Caco-2 (cell line): ENCODE measurements at regions not wholly inside any gene's neighbourhood (a gene's known extent, or its start where the extent isn't known, plus 50 kb on each side); places are given as distances from the start of the nearest gene placed in this dataset.

Experiments used
- BruUV-seq: library from RNA; stranded (reverse); fragments of 400-500 nt; replicated peaks from 2 replicates; lab custom pipeline; 2021; lab: Mats Ljungman, UMichigan
- CTCF ChIA-PET: fragments of 300-600 bp; sonication (Branson Sonifier 250); formaldehyde crosslinking; loops from one replicate; lab custom pipeline; 2022; ENCODE audit warnings: antibody characterized with exemption; lab: Charles Lee
- POLR2A ChIA-PET: fragments of 300-600 bp; sonication (Branson Sonifier 250); formaldehyde crosslinking; loops from one replicate; lab custom pipeline; 2022; ENCODE audit warnings: antibody characterized with exemption; lab: Charles Lee
- DNase-seq, 2 experiments: peaks; one replicate each; pipeline versions ENCODE4 v3.0.0 to v3.0.0-alpha.2; 2020 to 2022
- H3K27me3 ChIP-seq: replicated peaks from 2 replicates; pipeline ENCODE4 v1.6.0; 2011; ENCODE audit warnings: low read length; ENCODE audit not compliant: control insufficient read depth, insufficient read depth
- H3K36me3 ChIP-seq: 2 replicates; pipeline ENCODE4 v1.5.1; 2011; ENCODE audit warnings: low read length; ENCODE audit not compliant: control insufficient read depth, insufficient read depth
- H3K4me1 ChIP-seq: fragments of 250-450 bp; sonication (Bioruptor Pico); 2 replicates; pipeline ENCODE4 v1.5.1; 2020; ENCODE audit warnings: mild to moderate bottlenecking
- H3K4me3 ChIP-seq: 2 replicates; pipeline ENCODE4 v1.5.1; 2011; ENCODE audit warnings: low read depth, mild to moderate bottlenecking, control low read depth, low read length
- H3K9me3 ChIP-seq: fragments of 250-450 bp; sonication (Bioruptor Pico); 2 replicates; pipeline ENCODE4 v1.5.1; 2020; ENCODE audit warnings: mild to moderate bottlenecking, moderate library complexity
- H3K27ac Mint-ChIP-seq: one replicate; pipeline ENCODE4 v1.8.0; 2022; ENCODE audit warnings: mixed read lengths; ENCODE audit not compliant: unreplicated experiment
- H3K27me3 Mint-ChIP-seq: one replicate; pipeline ENCODE4 v1.8.0; 2022; ENCODE audit warnings: mixed read lengths; ENCODE audit not compliant: insufficient read depth, unreplicated experiment
- H3K36me3 Mint-ChIP-seq: one replicate; pipeline ENCODE4 v1.8.0; 2022; ENCODE audit warnings: mild to moderate bottlenecking, mixed read lengths; ENCODE audit not compliant: insufficient read depth, unreplicated experiment
- H3K4me1 Mint-ChIP-seq: one replicate; pipeline ENCODE4 v1.8.0; 2022; ENCODE audit warnings: low read depth, mixed read lengths; ENCODE audit not compliant: unreplicated experiment
- H3K4me3 Mint-ChIP-seq: one replicate; pipeline ENCODE4 v1.8.0; 2022; ENCODE audit warnings: mild to moderate bottlenecking, moderate library complexity, mixed read lengths; ENCODE audit not compliant: unreplicated experiment
- H3K9me3 Mint-ChIP-seq: one replicate; pipeline ENCODE4 v1.8.0; 2022; ENCODE audit warnings: mixed read lengths; ENCODE audit not compliant: unreplicated experiment
- CTCF ChIP-seq, 2 experiments: fragments of 200-600 bp in 1 of 2; IDR thresholded peaks; 1 replicate in 1 of 2; 2 replicates in 1 of 2; pipeline versions ENCODE4 v1.5.1 to v1.8.0; 2011 to 2022; ENCODE audit warnings: antibody characterized with exemption in 1 of 2, control low read depth in 1 of 2, inconsistent platforms in 1 of 2, low read depth in 1 of 2, low read length in 1 of 2, mild to moderate bottlenecking in 1 of 2, moderate library complexity in 1 of 2; ENCODE audit not compliant: insufficient read depth in 1 of 2, severe bottlenecking in 1 of 2, unreplicated experiment in 1 of 2
- intact Hi-C: fragments of 100-400 bp; cut with micrococcal nuclease; formaldehyde crosslinking; loops from one replicate; pipeline ENCODE4 v1.10.0; 2022; ENCODE audit not compliant: unreplicated experiment

DNA sequence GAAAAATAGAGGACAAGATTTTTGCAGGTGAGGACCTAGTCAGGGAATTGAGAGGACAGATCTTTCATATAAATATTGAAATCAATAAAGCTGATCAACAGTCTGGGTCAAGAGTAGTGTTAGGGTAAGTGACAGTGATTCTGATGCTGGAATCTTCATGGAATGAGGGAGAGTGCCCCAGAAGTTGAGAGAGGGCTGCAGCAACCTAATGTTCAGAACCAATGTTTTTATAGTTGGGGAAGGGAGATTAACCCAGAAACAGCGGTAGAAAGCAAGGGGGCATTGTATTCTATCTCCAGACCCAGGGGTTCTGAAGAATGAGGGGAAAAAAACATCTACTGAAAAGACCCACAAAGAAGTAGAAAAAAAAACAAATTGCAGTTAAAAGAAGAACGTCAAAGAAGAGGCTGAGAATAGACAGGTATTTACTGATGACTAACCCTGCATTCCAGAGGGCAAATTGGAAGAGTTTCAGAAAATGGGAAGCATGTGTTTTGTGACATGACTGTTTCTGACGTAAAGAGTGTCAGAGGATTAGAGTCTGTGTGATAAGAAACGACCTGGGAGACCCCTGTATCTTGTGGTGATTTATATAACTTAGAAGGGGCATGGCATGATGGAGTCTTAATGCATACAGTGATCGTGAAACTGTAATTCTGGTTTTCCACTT lies 819.6 kb upstream of the EPHA5 start:
- Histone ChIP-seq H3K36me3 (no peaks in the 10 kb centered on the region), H3K4me3 (no peak overlapping the region), H3K27me3 (no peaks in the 10 kb centered on the region), H3K4me1 (no peaks in the 10 kb centered on the region), H3K9me3 (no peaks in the 10 kb centered on the region)
- Mint-ChIP-seq H3K27me3 (no peaks in the 10 kb centered on the region), H3K27ac (no peak overlapping the region), H3K4me3 (no peak overlapping the region), H3K4me1 (peaks cover 8% of the 10 kb centered on the region), H3K36me3 (no peaks in the 10 kb centered on the region), H3K9me3 (no peaks in the 10 kb centered on the region)
- POLR2A ChIA-PET: no interaction called here
- no peak for DNase-seq
- intact Hi-C loops: loop anchor here (5.0 kb wide), 1 partner anchor 143 kb away; no protein-coding TSS in a partner anchor
- BruUV-seq: no TSS peak
- CTCF ChIA-PET: no interaction called here
- TF ChIP-seq CTCF (IDR thresholded peaks at IDR 0.05; ENCODE audit: insufficient read depth in 1 of 2, low read depth in 1 of 2, low read length in 1 of 2, severe bottlenecking in 1 of 2, unreplicated experiment in 1 of 2): no peak

- BruUV-seq: no TSS peak
- H3K27me3 Mint-ChIP-seq: no peaks in the 10 kb centered on the region
- no peak for TF ChIP-seq CTCF (IDR thresholded peaks at IDR 0.05; ENCODE audit: insufficient read depth in 1 of 2, low read depth in 1 of 2, low read length in 1 of 2, severe bottlenecking in 1 of 2, unreplicated experiment in 1 of 2)
- Histone ChIP-seq H3K4me3 (no peak overlapping the region), H3K4me1 (no peaks in the 10 kb centered on the region), H3K9me3 (no peaks in the 10 kb centered on the region), H3K36me3 (no peaks in the 10 kb centered on the region), H3K27me3 (no peaks in the 10 kb centered on the region)
- ChIA-PET POLR2A (no interaction called here), CTCF (no interaction called here)
- intact Hi-C loops: no loop called here
- no peak overlapping the region for H3K4me3 Mint-ChIP-seq
- H3K4me1 Mint-ChIP-seq: peaks cover 8% of the 10 kb centered on the region
- no peaks in the 10 kb centered on the region for H3K36me3 Mint-ChIP-seq
- H3K9me3 Mint-ChIP-seq: no peaks in the 10 kb centered on the region
- no peak overlapping the region for H3K27ac Mint-ChIP-seq
- DNase-seq: no peak
These were observed 819.1 kb upstream of the EPHA5 start for GRCh38 chr4:66489370-66489769.

- POLR2A ChIA-PET: no interaction called here
- no peak for TF ChIP-seq CTCF (IDR thresholded peaks at IDR 0.05; ENCODE audit: insufficient read depth in 1 of 2, low read depth in 1 of 2, low read length in 1 of 2, severe bottlenecking in 1 of 2, unreplicated experiment in 1 of 2)
- CTCF ChIA-PET: no interaction called here
- Histone ChIP-seq H3K4me1 (no peaks in the 10 kb centered on the region), H3K36me3 (no peaks in the 10 kb centered on the region), H3K9me3 (no peaks in the 10 kb centered on the region), H3K4me3 (no peak overlapping the region), H3K27me3 (no peaks in the 10 kb centered on the region)
- no TSS peak for BruUV-seq
- H3K9me3 Mint-ChIP-seq: no peaks in the 10 kb centered on the region
- intact Hi-C loops: no loop called here
- H3K4me3 Mint-ChIP-seq: no peak overlapping the region
- no peaks in the 10 kb centered on the region for H3K36me3 Mint-ChIP-seq
- no peak for DNase-seq
- no peaks in the 10 kb centered on the region for H3K27me3 Mint-ChIP-seq
- peaks cover 8% of the 10 kb centered on the region for H3K4me1 Mint-ChIP-seq
- H3K27ac Mint-ChIP-seq: no peak overlapping the region
These were observed 815.8 kb upstream of the EPHA5 start for GRCh38 chr4:66486068-66486467.
